ENCODE measurements at regions not wholly inside any gene's neighbourhood (a gene's known extent, or its start where the extent isn't known, plus 50 kb on each side); places are given as distances from the start of the nearest gene placed in this dataset.

DNA sequence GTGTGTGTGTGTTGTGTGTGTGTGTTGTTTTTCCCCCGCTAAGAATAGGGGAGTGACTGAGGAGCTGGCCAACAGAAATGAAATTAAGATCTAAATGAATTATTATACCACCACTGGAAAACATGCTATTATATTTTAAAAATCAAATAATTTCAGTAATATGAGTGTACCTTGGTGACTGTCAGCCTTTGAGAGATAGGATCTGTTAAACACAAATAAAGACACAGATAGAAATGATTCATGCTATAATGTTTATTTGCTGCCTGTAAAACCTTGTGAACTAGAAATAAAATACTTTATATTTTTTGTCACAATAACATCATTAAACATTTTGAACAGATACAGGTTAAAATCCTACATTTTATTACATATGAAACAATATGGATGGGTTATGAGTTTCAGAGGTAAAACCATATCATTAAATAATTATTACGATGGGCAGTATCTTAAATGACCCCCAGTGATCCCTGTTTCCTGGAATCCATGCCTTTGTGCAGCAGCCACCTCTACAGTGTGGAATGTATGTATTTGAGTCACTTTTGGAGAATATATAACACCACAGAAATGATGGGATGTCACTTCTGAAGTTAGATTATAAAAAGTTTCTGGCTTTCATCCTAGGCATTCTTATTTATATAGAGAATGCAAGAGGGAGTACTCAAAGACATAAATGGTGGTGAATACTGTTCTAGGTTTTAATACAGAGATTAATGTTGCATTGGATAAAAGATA is 617.2 kb downstream of the CDH18 start:
- DNase-seq (ENCODE audit: low read depth), result no peak

DNA sequence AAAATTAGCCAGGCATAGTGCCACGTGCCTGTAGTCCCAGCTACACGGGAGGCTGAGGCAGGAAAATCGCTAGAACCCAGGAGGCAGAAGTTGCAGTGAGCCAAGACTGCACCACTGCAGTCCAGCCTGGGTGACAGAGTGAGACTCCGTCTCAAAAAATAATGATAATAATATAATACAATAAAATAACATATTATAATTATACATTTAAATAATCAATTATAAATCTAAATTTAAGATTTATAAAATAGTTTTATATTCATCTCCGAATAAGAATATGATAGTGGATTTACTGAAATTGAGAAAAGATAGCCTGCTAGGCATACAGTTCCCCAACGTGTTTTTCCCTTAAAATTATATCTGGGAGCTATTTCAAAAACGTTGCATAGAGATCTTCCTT is 599.6 kb downstream of the CDH18 start:
- DNase-seq (ENCODE audit: low read depth), result no peak

DNA sequence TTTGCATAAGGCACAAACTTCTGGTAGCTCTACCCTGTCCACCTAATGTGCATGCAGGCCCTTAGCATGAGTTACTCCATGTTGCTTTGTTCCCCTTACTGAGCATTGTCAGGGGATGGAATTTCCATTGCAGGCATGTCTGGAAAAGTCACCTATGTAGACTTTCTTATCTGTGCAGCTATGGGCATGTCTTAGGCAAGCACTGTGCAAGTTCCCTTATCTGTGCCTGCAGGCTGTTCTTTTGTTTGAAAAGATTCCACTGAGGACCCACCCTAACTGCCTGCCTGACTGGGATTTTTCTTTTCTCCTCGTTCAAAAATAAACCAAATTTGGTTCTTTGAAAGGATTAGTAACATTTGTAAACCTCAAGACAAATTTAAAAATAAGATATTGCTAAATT is 587.0 kb downstream of the CDH18 start:
- DNase-seq (ENCODE audit: low read depth), result no peak

DNA sequence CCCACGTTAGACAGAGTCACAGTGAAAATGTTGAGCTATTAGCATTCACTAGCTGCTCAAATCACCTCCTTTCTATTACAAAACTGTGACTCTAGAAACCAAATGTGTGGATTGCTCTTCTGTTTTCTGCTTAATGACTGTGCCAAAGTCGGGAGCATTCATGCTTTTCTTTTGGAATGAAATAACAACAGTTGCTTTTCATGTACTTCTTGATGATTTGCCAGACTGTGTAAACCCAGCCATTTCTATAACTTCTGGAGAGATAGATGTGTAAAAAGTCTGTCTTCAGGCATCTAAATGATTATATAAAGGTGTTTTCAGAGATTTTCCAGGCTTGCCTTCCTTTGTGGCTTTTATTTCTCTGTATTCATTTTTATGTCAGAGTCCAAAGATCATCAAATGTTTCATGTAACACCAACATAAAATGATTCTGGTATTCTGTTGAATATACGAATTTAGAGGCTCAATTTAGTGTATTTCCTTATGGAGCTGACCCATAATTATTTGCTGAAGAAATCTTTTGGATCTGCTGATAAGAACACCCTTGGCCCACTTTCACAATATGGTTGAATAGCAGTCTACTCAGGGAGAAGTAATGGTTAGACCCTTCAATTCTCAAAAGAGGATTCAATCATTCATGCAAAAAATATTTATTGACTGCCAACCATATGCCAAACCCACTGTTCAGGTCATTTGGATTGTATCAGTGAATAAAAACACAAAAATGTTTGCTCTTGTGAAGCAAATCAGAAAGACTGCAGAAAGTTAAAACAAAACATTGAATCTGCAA is 581.2 kb downstream of the CDH18 start:
- no peak for DNase-seq (ENCODE audit: low read depth)

DNA sequence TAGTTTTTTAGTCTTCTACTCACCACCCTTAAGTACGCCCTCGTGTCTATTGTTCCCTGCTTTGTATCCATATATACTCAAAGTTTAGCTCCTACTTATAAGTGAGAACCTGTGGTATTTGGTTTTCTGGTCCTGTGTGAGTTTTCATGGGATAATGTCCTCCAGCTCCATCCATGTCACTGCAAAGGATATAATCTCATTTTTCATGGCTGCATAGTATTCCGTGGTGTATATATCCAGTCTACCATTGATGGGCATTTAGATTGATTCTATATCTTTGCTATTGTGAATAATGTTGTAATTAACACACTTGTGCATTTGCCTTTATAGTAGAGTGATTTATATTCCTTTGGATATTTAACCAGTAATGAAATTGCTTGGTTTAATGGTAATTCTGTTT is 579.9 kb downstream of the CDH18 start:
- DNase-seq (ENCODE audit: low read depth), result no peak

GRCh38 chr5:19411936-19412335 is 576.1 kb downstream of the CDH18 start:
- DNase-seq (ENCODE audit: low read depth), result no peak

Measured in stimulated activated CD8-positive, alpha-beta memory T cell treated with anti-CD3 and anti-CD28 coated beads, Interleukin-4, amount 100 ng/mL, for 24 hours (primary cell).